SKM-1 (cell line): ENCODE measurements at regions not wholly inside any gene's neighbourhood (a gene's known extent, or its start where the extent isn't known, plus 50 kb on each side); places are given as distances from the start of the nearest gene placed in this dataset.

ENCODE experiments used
- DNase-seq: peaks from one replicate; lab custom pipeline; 2025; ENCODE audit not compliant: unreplicated experiment; lab: John Stamatoyannopoulos, UW

DNA sequence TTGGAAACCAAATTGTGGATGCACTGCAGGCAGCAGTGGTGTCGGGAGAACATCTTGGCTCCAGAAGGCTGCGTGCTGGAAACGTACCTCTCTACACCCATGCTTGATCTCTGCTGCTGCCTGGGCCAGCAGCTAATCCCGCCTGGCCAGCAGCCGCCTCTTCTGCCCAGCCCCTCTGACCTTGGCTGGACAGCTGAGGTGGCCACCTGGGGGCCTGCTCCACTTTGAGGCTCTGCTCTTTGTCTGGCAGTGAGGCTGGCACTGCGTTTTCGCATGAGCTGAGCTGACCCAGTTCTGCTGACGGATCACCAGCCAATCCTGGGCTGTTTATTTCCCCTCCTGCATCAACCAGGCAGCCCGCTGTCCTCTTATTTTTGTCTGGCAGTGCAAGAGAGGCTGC, 154.9 kb downstream of the TENT4A start:
- no peak for DNase-seq

GRCh38 chr5:6868575-6869215, 155.5 kb downstream of the TENT4A start:
- DNase-seq = no peak

DNA sequence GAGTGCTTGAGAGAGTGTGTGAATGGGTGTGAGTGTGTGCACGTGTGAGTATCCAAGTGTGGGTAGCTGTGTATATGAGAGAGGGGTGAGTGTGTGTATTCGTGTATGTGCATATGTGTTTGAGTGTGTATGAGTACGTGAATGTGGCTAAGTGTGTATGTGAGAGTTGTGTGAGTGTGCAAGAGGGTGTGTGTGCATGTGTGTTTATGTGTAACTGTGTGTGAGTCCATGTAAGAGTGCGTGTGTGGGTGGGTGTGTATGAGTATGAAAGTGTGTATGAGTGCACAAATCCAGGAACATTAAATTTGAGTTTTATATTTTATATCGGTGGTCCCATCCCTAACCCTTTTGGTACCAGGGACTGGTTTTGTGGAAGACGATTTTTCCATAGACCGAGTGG, 156.4 kb downstream of the TENT4A start:
- DNase-seq = no peak

- no peak for DNase-seq
Measured at GRCh38 chr5:6872441-6873160, 159.4 kb downstream of the TENT4A start.

DNA sequence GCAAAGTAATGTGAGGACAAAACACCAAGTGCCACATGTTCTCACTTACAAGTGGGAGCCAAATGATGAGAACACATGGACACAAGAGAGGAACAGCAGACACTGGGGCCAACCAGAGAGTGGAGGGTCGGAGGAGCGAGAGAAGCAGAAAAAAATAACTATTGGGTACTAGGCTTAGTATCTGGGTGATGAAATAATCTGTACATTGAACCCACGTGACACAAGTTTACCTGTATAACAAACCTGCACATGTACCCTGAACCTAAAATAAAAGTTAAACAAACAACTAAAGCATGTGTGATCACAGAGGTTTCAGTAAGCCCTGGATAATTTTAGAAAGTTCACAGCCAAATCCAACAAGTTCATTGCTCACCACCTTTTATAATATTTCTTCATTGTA, 160.1 kb downstream of the TENT4A start:
- DNase-seq = no peak

- no peak for DNase-seq
Measured at GRCh38 chr5:6875376-6875775, 162.1 kb downstream of the TENT4A start.

DNA sequence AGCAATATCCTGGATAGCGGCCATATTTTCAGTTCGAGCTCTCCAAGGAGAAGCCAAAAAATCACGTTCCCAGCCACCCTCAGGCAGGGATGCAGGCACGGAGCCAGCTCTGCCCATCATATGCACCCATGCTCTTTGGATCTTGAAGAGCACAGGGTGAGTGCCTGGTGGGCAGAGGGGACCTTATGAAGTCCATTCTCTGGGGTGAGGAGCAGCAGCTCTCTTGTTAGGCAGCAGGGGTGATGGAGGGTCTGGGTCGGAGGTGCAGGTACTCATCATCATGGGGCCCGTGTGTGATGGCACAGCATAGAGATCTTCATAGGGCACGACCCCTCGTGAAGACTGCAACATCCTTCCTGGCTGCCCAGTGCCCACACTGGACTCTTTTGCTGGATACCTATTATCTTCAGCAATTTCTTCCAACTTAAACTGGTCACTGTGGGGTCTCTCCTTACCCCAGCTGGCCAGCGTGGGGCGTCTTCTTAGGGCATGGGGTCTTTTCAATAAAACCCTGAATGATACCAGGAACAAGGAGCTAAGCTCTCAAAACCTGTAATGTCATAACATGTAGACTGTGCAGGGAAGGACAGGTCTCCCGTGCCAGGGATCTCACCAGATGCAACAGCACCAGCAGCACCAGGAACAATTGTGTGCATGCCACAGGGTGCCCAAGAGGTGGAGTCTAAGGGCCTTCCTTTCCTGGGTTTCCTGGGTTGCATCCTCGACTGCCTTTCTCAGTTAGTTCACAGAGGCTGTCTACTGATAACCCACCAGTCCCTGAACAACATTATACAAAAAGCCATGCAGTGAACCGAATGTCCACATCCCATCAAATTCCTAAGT, 165.0 kb downstream of the TENT4A start:
- DNase-seq = no peak

- DNase-seq = no peak
Measured at GRCh38 chr5:6885581-6885980, 172.3 kb downstream of the TENT4A start.

DNA sequence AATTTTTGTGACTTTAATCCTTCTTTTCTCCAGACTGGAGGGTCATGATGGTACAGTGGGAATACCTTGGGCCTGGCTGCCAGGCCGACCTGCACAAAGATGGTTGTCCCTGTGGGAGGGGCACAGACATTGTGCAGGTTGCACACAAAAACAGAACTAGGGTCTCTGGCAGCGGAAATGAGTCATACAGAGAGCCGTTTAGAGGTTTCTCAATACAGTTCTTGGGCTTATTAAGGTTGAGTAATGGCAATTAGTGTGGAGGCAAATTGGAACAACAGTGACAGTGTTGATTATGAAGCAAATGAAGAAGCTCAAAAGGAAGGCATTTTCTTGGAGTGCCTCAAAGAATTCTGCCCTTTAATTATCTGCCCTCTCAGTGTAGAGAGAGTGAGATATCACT, 173.6 kb downstream of the TENT4A start:
- no peak for DNase-seq

- DNase-seq = no peak
Measured at GRCh38 chr5:6889030-6889429, 175.8 kb downstream of the TENT4A start.

DNA sequence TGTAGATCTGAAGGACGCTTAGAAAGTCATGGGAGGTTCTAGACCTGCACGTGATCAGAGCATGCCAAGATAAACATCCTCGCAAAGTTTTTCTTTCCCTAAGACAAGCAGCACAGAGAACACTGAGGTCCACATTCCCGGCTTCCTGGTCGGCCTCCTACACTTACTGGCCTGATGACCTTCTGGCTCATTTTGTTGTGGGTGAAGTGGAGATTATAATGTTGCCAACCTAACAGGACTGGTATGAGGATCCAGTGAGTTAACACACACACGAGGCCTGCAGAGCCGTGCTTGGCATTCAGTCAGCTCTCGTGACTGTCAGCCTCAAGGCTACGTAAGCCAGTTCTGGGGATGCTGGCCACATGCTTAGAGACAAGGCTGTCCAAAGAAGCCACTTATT, 186.0 kb downstream of the TENT4A start:
- DNase-seq = no peak

GRCh38 chr5:6900247-6901227, 187.3 kb downstream of the TENT4A start:
- DNase-seq = no peak

- no peak for DNase-seq
Measured at GRCh38 chr5:6902094-6902493, 188.9 kb downstream of the TENT4A start.

DNA sequence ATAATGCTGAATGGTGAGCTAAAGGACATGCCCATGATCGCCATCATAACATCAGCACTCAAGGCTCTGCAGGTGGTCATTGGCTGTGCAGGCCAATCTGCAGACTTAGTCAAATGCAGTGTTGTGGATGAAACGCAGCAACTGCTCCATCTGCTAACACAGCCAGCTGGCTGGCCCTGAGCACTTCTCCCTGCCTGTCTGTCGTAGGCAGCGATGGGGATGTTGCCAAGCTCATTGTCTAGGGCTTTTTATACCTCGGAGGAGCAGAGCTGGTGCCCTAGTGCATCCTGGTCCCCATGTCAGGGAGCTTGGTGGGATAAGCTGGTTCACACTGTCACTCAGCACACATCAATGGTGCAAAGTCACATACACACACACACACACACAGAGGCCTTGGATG, 189.4 kb downstream of the TENT4A start:
- no peak for DNase-seq

DNA sequence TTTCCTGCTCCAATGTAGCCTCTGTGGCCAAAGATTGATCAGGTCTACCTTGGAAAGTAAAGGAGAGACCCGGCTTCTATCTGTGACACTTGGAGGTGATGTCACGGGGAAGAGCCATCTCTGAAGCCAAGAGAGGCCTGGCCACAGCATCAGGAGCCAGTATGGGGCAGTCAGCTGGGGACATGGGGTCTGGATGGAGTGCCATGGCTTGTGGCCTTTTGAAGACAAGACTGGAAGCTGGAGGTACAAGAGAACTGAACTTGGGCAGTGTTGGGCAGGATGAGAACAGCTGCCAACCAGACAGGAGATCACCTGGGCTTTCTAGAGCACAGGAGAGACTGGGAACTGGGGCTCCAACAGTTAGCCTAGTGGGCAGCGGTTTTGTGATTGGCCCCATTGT, 190.7 kb downstream of the TENT4A start:
- DNase-seq = no peak

GRCh38 chr5:6904860-6905259, 191.6 kb downstream of the TENT4A start:
- DNase-seq = no peak

DNA sequence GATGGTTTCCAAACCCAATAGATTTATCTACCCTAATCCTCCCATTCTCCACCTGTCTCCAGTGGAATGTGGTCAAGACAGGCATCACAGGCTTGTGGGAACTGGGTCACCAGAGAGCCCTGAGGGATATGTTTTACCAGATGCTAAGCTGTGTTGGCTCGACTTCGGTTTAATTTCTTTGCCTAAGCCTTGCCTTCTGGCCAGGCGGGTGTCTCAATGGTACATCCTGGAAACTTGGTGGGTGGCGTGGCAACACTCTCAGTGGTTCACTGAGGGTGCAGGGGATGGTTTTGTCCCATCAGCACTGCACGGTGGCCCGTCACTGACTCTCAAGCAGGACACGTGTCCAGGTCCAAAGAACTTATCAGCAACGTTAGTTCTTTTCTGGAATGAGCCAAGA, 192.2 kb downstream of the TENT4A start:
- no peak for DNase-seq

GRCh38 chr5:6905883-6906282, 192.7 kb downstream of the TENT4A start:
- DNase-seq = no peak

GRCh38 chr5:6907320-6907918, 194.2 kb downstream of the TENT4A start:
- no peak for DNase-seq

GRCh38 chr5:6909901-6910300, 196.7 kb downstream of the TENT4A start:
- DNase-seq = no peak
